Parathyroid adenoma (tissue), 2 donors: ENCODE measurements at regions not wholly inside any gene's neighbourhood (a gene's known extent, or its start where the extent isn't known, plus 50 kb on each side); places are given as distances from the start of the nearest gene placed in this dataset.

Experiments used
- H2AFZ ChIP-seq: fragments of 300-600 bp; sonication (generic); one replicate; pipeline ENCODE4 v1.7.0; 2017; ENCODE audit warnings: antibody characterized with exemption, mild to moderate bottlenecking
- H3K27ac ChIP-seq: fragments of 300-600 bp; sonication (generic); one replicate; pipeline ENCODE4 v1.7.0; 2017
- H3K27me3 ChIP-seq: fragments of 300-600 bp; sonication (generic); one replicate; pipeline ENCODE4 v1.7.0; 2017; ENCODE audit warnings: low read length; ENCODE audit not compliant: control insufficient read depth, insufficient read depth
- H3K36me3 ChIP-seq: fragments of 300-600 bp; sonication (generic); one replicate; pipeline ENCODE4 v1.7.0; 2017; ENCODE audit warnings: low read length; ENCODE audit not compliant: control insufficient read depth, insufficient read depth
- H3K4me1 ChIP-seq: fragments of 300-600 bp; sonication (generic); one replicate; pipeline ENCODE4 v1.7.0; 2017; ENCODE audit warnings: control low read depth
- H3K4me2 ChIP-seq: fragments of 300-600 bp; sonication (generic); one replicate; pipeline ENCODE4 v1.7.0; 2017; ENCODE audit warnings: low read length
- H3K4me3 ChIP-seq: fragments of 300-600 bp; sonication (generic); one replicate; pipeline ENCODE4 v1.7.0; 2017; ENCODE audit warnings: low read depth, low read length
- H3K79me2 ChIP-seq: fragments of 300-600 bp; sonication (generic); one replicate; pipeline ENCODE4 v1.7.0; 2017; ENCODE audit warnings: control low read depth
- H3K9ac ChIP-seq: fragments of 300-600 bp; sonication (generic); one replicate; pipeline ENCODE4 v1.7.0; 2017; ENCODE audit warnings: mild to moderate bottlenecking
- H3K9me3 ChIP-seq: fragments of 300-600 bp; sonication (generic); one replicate; pipeline ENCODE4 v1.7.0; 2017; ENCODE audit warnings: low read length; ENCODE audit not compliant: control insufficient read depth
- CTCF ChIP-seq: fragments of 300-600 bp; sonication (generic); IDR thresholded peaks from one replicate; pipeline ENCODE4 v1.7.0; 2017; ENCODE audit warnings: antibody characterized with exemption, mild to moderate bottlenecking
- donor health status: primary hyperparathyroidism.

GRCh38 chr4:189313064-189313463, 627.6 kb upstream of the FRG1 start:
- H2AFZ ChIP-seq, result no peak overlapping the region
- H3K9me3 ChIP-seq, result no peaks in the 10 kb centered on the region
- no peak overlapping the region for H3K4me3 ChIP-seq
- H3K4me2 ChIP-seq, result no peak overlapping the region
- H3K27me3 ChIP-seq, result no peaks in the 10 kb centered on the region
- no peak for TF ChIP-seq CTCF
- no peaks in the 10 kb centered on the region for H3K4me1 ChIP-seq
- H3K9ac ChIP-seq, result no peak overlapping the region
- no peaks in the 10 kb centered on the region for H3K79me2 ChIP-seq
- H3K36me3 ChIP-seq, result no peaks in the 10 kb centered on the region
- H3K27ac ChIP-seq, result no peak overlapping the region

GRCh38 chr4:189313861-189314513, 626.7 kb upstream of the FRG1 start:
- Histone ChIP-seq H3K27ac (no peak overlapping the region), H3K4me3 (no peak overlapping the region), H3K9ac (no peak overlapping the region), H3K27me3 (no peaks in the 10 kb centered on the region), H3K4me2 (no peak overlapping the region), H3K79me2 (no peaks in the 10 kb centered on the region), H3K4me1 (no peaks in the 10 kb centered on the region), H3K36me3 (no peaks in the 10 kb centered on the region), H3K9me3 (no peaks in the 10 kb centered on the region), H2AFZ (no peak overlapping the region)
- TF ChIP-seq CTCF, result no peak

GRCh38 chr4:189322426-189322825, 618.2 kb upstream of the FRG1 start:
- no peaks in the 10 kb centered on the region for H3K9me3 ChIP-seq
- no peak overlapping the region for H3K27ac ChIP-seq
- no peak overlapping the region for H3K9ac ChIP-seq
- H3K79me2 ChIP-seq, result no peaks in the 10 kb centered on the region
- no peak overlapping the region for H2AFZ ChIP-seq
- H3K4me1 ChIP-seq, result no peaks in the 10 kb centered on the region
- H3K4me2 ChIP-seq, result no peak overlapping the region
- no peaks in the 10 kb centered on the region for H3K36me3 ChIP-seq
- no peak for TF ChIP-seq CTCF
- H3K27me3 ChIP-seq, result no peaks in the 10 kb centered on the region
- H3K4me3 ChIP-seq, result no peak overlapping the region

- H3K36me3 ChIP-seq, result no peaks in the 10 kb centered on the region
- no peaks in the 10 kb centered on the region for H3K27me3 ChIP-seq
- H3K27ac ChIP-seq, result no peak overlapping the region
- no peak overlapping the region for H2AFZ ChIP-seq
- no peaks in the 10 kb centered on the region for H3K79me2 ChIP-seq
- no peak overlapping the region for H3K4me2 ChIP-seq
- no peak overlapping the region for H3K4me3 ChIP-seq
- H3K9me3 ChIP-seq, result peaks cover 3% of the 10 kb centered on the region
- no peak for TF ChIP-seq CTCF
- H3K9ac ChIP-seq, result no peak overlapping the region
- no peaks in the 10 kb centered on the region for H3K4me1 ChIP-seq
Observed at GRCh38 chr4:189341881-189342280, 598.8 kb upstream of the FRG1 start.

GRCh38 chr4:189355590-189355989, 585.1 kb upstream of the FRG1 start:
- no peaks in the 10 kb centered on the region for H3K27me3 ChIP-seq
- H3K79me2 ChIP-seq, result no peaks in the 10 kb centered on the region
- H3K4me2 ChIP-seq, result no peak overlapping the region
- H3K4me3 ChIP-seq, result no peak overlapping the region
- H2AFZ ChIP-seq, result no peak overlapping the region
- no peak overlapping the region for H3K27ac ChIP-seq
- H3K9ac ChIP-seq, result no peak overlapping the region
- H3K4me1 ChIP-seq, result no peaks in the 10 kb centered on the region
- TF ChIP-seq CTCF, result no peak
- H3K36me3 ChIP-seq, result no peaks in the 10 kb centered on the region
- no peaks in the 10 kb centered on the region for H3K9me3 ChIP-seq
